Upper lobe of left lung (tissue), 4 donors: ENCODE measurements at regions not wholly inside any gene's neighbourhood (a gene's known extent, or its start where the extent isn't known, plus 50 kb on each side); places are given as distances from the start of the nearest gene placed in this dataset.

ENCODE experiments used
- CTCF ChIP-seq, 6 experiments: fragments of 450-650 bp in 4 of 6; fragments of 200-600 bp in 2 of 6; sonication (generic) in 2 of 6; IDR thresholded peaks; one replicate each; pipeline ENCODE4 v1.5.1; 2016 to 2019; ENCODE audit warnings: antibody characterized with exemption in 6 of 6
- EP300 ChIP-seq, 4 donors: sonication (generic); formaldehyde crosslinking; IDR thresholded peaks; one replicate each; pipeline ENCODE4 v1.5.1; 2017; ENCODE audit warnings: antibody characterized with exemption in 4 of 4, control low read depth in 2 of 4
- POLR2A ChIP-seq, 4 donors: fragments of 450-650 bp; IDR thresholded peaks; one replicate each; pipeline ENCODE4 v1.5.1; 2016 to 2017; ENCODE audit warnings: antibody characterized with exemption in 4 of 4, mild to moderate bottlenecking in 2 of 4
- POLR2AphosphoS5 ChIP-seq, 2 donors: sonication (generic); formaldehyde crosslinking; IDR thresholded peaks; one replicate each; pipeline ENCODE4 v1.5.1; 2017; ENCODE audit warnings: antibody characterized with exemption in 2 of 2

GRCh38 chr13:72198967-72199560 lies 332.1 kb upstream of the DACH1 start:
- TF ChIP-seq CTCF (IDR thresholded peaks at IDR 0.05) (no peak), POLR2A (IDR thresholded peaks at IDR 0.05) (no peak), EP300 (IDR thresholded peaks at IDR 0.05) (no peak), POLR2AphosphoS5 (IDR thresholded peaks at IDR 0.05) (no peak)
